CD4-positive, CD25-positive, alpha-beta regulatory T cell (primary cell): ENCODE measurements at regions not wholly inside any gene's neighbourhood (a gene's known extent, or its start where the extent isn't known, plus 50 kb on each side); places are given as distances from the start of the nearest gene placed in this dataset.

Experiments
- ATAC-seq, 2 donors: fragments of 150-1000 bp; cut with Tn5 transposase; one replicate each; pipeline ENCODE4 v1.10.0; 2021; ENCODE audit warnings: low read depth in 2 of 2, moderate number of reproducible peaks in 2 of 2, moderate library complexity in 1 of 2
- DNase-seq, 3 donors: peaks; one replicate each; pipeline versions ENCODE4 v3.0.0 to v3.0.0-alpha.2; 2012 to 2022; ENCODE audit warnings: mixed read lengths in 1 of 3
- H3K27ac ChIP-seq: one replicate; pipeline ENCODE4 v1.7.0; 2013; ENCODE audit warnings: mild to moderate bottlenecking, low read length; ENCODE audit not compliant: insufficient read depth, poor library complexity, severe bottlenecking
- H3K27me3 ChIP-seq: one replicate; pipeline ENCODE4 v1.7.0; 2013; ENCODE audit warnings: low read length; ENCODE audit not compliant: control insufficient read depth, insufficient read depth
- H3K36me3 ChIP-seq: one replicate; pipeline ENCODE4 v1.7.0; 2013; ENCODE audit warnings: mild to moderate bottlenecking, low read length, moderate library complexity; ENCODE audit not compliant: control insufficient read depth, insufficient read depth
- H3K4me1 ChIP-seq: 2 replicates; pipeline ENCODE4 v1.7.0; 2013; ENCODE audit warnings: mild to moderate bottlenecking, low read length; ENCODE audit not compliant: insufficient read depth, control insufficient read depth, poor library complexity, severe bottlenecking
- H3K4me3 ChIP-seq: one replicate; pipeline ENCODE4 v1.7.0; 2013; ENCODE audit warnings: low read depth, mild to moderate bottlenecking, low read length, moderate library complexity
- H3K9me3 ChIP-seq, 2 experiments: 1 replicate in 1 of 2; 2 replicates in 1 of 2; pipeline ENCODE4 v1.7.0; 2013; ENCODE audit warnings: low read length in 2 of 2, mild to moderate bottlenecking in 1 of 2, moderate library complexity in 1 of 2; ENCODE audit not compliant: control insufficient read depth in 2 of 2
- H3K27ac Mint-ChIP-seq, 3 donors: one replicate each; pipeline ENCODE4 v1.8.0; 2020 to 2022; ENCODE audit warnings: mild to moderate bottlenecking in 3 of 3, mixed read lengths in 3 of 3, moderate library complexity in 2 of 3
- H3K27me3 Mint-ChIP-seq: one replicate; pipeline ENCODE4 v1.8.0; 2022; ENCODE audit warnings: mild to moderate bottlenecking, mixed read lengths
- H3K36me3 Mint-ChIP-seq: one replicate; pipeline ENCODE4 v1.8.0; 2020; ENCODE audit warnings: mixed read lengths
- H3K4me1 Mint-ChIP-seq, 4 donors: one replicate each; pipeline ENCODE4 v1.8.0; 2020 to 2022; ENCODE audit warnings: mixed read lengths in 4 of 4, mild to moderate bottlenecking in 1 of 4
- H3K4me3 Mint-ChIP-seq, 4 donors: one replicate each; pipeline ENCODE4 v1.8.0; 2020 to 2022; ENCODE audit warnings: mild to moderate bottlenecking in 4 of 4, mixed read lengths in 4 of 4, moderate library complexity in 3 of 4
- H3K9me3 Mint-ChIP-seq, 7 donors: one replicate each; pipeline ENCODE4 v1.8.0; 2020 to 2022; ENCODE audit warnings: mixed read lengths in 7 of 7, mild to moderate bottlenecking in 3 of 7, moderate library complexity in 2 of 7

GRCh38 chr14:58846682-58847465 lies 209.1 kb downstream of the DACT1 start:
- H3K4me1 Mint-ChIP-seq: no peaks in the 10 kb centered on the region
- peaks cover 0 to 1% (median 0%) of the 10 kb centered on the region in 7 donors for H3K9me3 Mint-ChIP-seq
- Histone ChIP-seq H3K4me3 (no peak overlapping the region), H3K27ac (no peak overlapping the region), H3K4me1 (no peaks in the 10 kb centered on the region), H3K36me3 (no peaks in the 10 kb centered on the region), H3K27me3 (no peaks in the 10 kb centered on the region), H3K9me3 (no peaks in the 10 kb centered on the region)
- no peak overlapping the region for H3K27ac Mint-ChIP-seq
- H3K36me3 Mint-ChIP-seq: no peaks in the 10 kb centered on the region
- ATAC-seq (no peak), DNase-seq (no peak)
- no peaks in the 10 kb centered on the region for H3K27me3 Mint-ChIP-seq
- no peak overlapping the region for H3K4me3 Mint-ChIP-seq

GRCh38 chr14:58848365-58848764 lies 210.6 kb downstream of the DACT1 start:
- Mint-ChIP-seq H3K4me1 (no peaks in the 10 kb centered on the region), H3K27me3 (no peaks in the 10 kb centered on the region), H3K4me3 (no peak overlapping the region), H3K9me3 (peaks cover 0 to 1% (median 0%) of the 10 kb centered on the region in 7 donors), H3K27ac (no peak overlapping the region), H3K36me3 (no peaks in the 10 kb centered on the region)
- H3K4me3 ChIP-seq: no peak overlapping the region
- H3K27ac ChIP-seq: no peak overlapping the region
- ATAC-seq (no peak), DNase-seq (no peak)
- H3K36me3 ChIP-seq: no peaks in the 10 kb centered on the region
- H3K9me3 ChIP-seq: no peaks in the 10 kb centered on the region
- H3K27me3 ChIP-seq: no peaks in the 10 kb centered on the region
- H3K4me1 ChIP-seq: no peaks in the 10 kb centered on the region

GRCh38 chr14:58849601-58850000 lies 211.8 kb downstream of the DACT1 start:
- H3K36me3 Mint-ChIP-seq: no peaks in the 10 kb centered on the region
- DNase-seq (no peak), ATAC-seq (no peak)
- Histone ChIP-seq H3K36me3 (no peaks in the 10 kb centered on the region), H3K27me3 (no peaks in the 10 kb centered on the region), H3K4me3 (no peak overlapping the region), H3K4me1 (no peaks in the 10 kb centered on the region), H3K9me3 (no peaks in the 10 kb centered on the region), H3K27ac (no peak overlapping the region)
- no peak overlapping the region for H3K4me3 Mint-ChIP-seq
- no peaks in the 10 kb centered on the region for H3K4me1 Mint-ChIP-seq
- peaks cover 0 to 1% (median 0%) of the 10 kb centered on the region in 7 donors for H3K9me3 Mint-ChIP-seq
- no peak overlapping the region for H3K27ac Mint-ChIP-seq
- H3K27me3 Mint-ChIP-seq: no peaks in the 10 kb centered on the region

GRCh38 chr14:58850011-58850410 lies 212.2 kb downstream of the DACT1 start:
- Histone ChIP-seq H3K36me3 (no peaks in the 10 kb centered on the region), H3K4me1 (no peaks in the 10 kb centered on the region), H3K4me3 (no peak overlapping the region), H3K9me3 (no peaks in the 10 kb centered on the region), H3K27ac (no peak overlapping the region), H3K27me3 (no peaks in the 10 kb centered on the region)
- DNase-seq (no peak), ATAC-seq (no peak)
- Mint-ChIP-seq H3K36me3 (no peaks in the 10 kb centered on the region), H3K9me3 (peaks cover 0 to 1% (median 0%) of the 10 kb centered on the region in 7 donors), H3K4me1 (no peaks in the 10 kb centered on the region), H3K27me3 (no peaks in the 10 kb centered on the region), H3K27ac (no peak overlapping the region), H3K4me3 (no peak overlapping the region)

- no peaks in the 10 kb centered on the region for H3K36me3 Mint-ChIP-seq
- ATAC-seq (no peak), DNase-seq (no peak)
- peaks cover 0 to 19% (median 8%) of the 10 kb centered on the region in 7 donors for H3K9me3 Mint-ChIP-seq
- no peaks in the 10 kb centered on the region for H3K4me1 Mint-ChIP-seq
- Histone ChIP-seq H3K27me3 (no peaks in the 10 kb centered on the region), H3K9me3 (peaks cover 0 to 7% of the 10 kb centered on the region in 2 experiments), H3K4me1 (no peaks in the 10 kb centered on the region), H3K36me3 (no peaks in the 10 kb centered on the region), H3K4me3 (no peak overlapping the region), H3K27ac (no peak overlapping the region)
- H3K27ac Mint-ChIP-seq: peak overlapping the region in 1 of 3 donors; percentile 11
- H3K27me3 Mint-ChIP-seq: no peaks in the 10 kb centered on the region
- no peak overlapping the region for H3K4me3 Mint-ChIP-seq
Observed at GRCh38 chr14:58861586-58861985, 223.8 kb downstream of the DACT1 start.

GRCh38 chr14:58862416-58863160 lies 224.8 kb downstream of the DACT1 start:
- no peaks in the 10 kb centered on the region for H3K36me3 ChIP-seq
- ATAC-seq (no peak), DNase-seq (no peak)
- Mint-ChIP-seq H3K27ac (no peak overlapping the region), H3K27me3 (no peaks in the 10 kb centered on the region), H3K4me3 (no peak overlapping the region), H3K36me3 (no peaks in the 10 kb centered on the region), H3K4me1 (no peaks in the 10 kb centered on the region), H3K9me3 (peaks cover 0 to 19% (median 8%) of the 10 kb centered on the region in 7 donors)
- H3K4me3 ChIP-seq: no peak overlapping the region
- H3K27ac ChIP-seq: no peak overlapping the region
- H3K9me3 ChIP-seq: peaks cover 0 to 7% of the 10 kb centered on the region in 2 experiments
- no peaks in the 10 kb centered on the region for H3K4me1 ChIP-seq
- no peaks in the 10 kb centered on the region for H3K27me3 ChIP-seq

- Mint-ChIP-seq H3K4me1 (no peaks in the 10 kb centered on the region), H3K36me3 (no peaks in the 10 kb centered on the region), H3K27me3 (no peaks in the 10 kb centered on the region), H3K9me3 (peaks cover 0 to 9% (median 4%) of the 10 kb centered on the region in 7 donors), H3K4me3 (no peak overlapping the region), H3K27ac (no peak overlapping the region)
- DNase-seq (no peak), ATAC-seq (no peak)
- Histone ChIP-seq H3K4me3 (no peak overlapping the region), H3K27me3 (no peaks in the 10 kb centered on the region), H3K4me1 (no peaks in the 10 kb centered on the region), H3K36me3 (no peaks in the 10 kb centered on the region), H3K27ac (no peak overlapping the region), H3K9me3 (peaks cover 0 to 4% of the 10 kb centered on the region in 2 experiments)
Observed at GRCh38 chr14:58863661-58864345, 226.0 kb downstream of the DACT1 start.
